Tibial nerve (tissue), 4 donors: ENCODE measurements at regions not wholly inside any gene's neighbourhood (a gene's known extent, or its start where the extent isn't known, plus 50 kb on each side); places are given as distances from the start of the nearest gene placed in this dataset.

ENCODE experiments used
- DNase-seq, 2 donors: peaks; one replicate each; pipeline ENCODE4 v3.0.0-alpha.2; 2019; ENCODE audit warnings: low spot score in 2 of 2
- H3K27ac ChIP-seq, 4 donors: fragments of 200-600 bp; sonication (generic) in 3 of 4; one replicate each; pipeline ENCODE4 v1.5.1; 2017 to 2019; ENCODE audit warnings: mild to moderate bottlenecking in 1 of 4
- H3K27me3 ChIP-seq, 2 donors: fragments of 200-600 bp; sonication (generic) in 1 of 2; one replicate each; pipeline versions ENCODE4 v1.5.1 to v1.6.0; 2017 to 2019
- H3K36me3 ChIP-seq, 3 donors: fragments of 200-600 bp; sonication (generic); one replicate each; pipeline ENCODE4 v1.5.1; 2018 to 2019
- H3K4me1 ChIP-seq, 4 donors: fragments of 200-600 bp; sonication (generic) in 3 of 4; one replicate each; pipeline ENCODE4 v1.5.1; 2017 to 2019
- H3K4me3 ChIP-seq, 4 donors: fragments of 200-600 bp; sonication (generic) in 3 of 4; one replicate each; pipeline ENCODE4 v1.5.1; 2017 to 2019; ENCODE audit warnings: mild to moderate bottlenecking in 1 of 4, moderate library complexity in 1 of 4
- H3K9me3 ChIP-seq, 4 donors: fragments of 200-600 bp; sonication (generic) in 3 of 4; one replicate each; pipeline ENCODE4 v1.5.1; 2017 to 2019
- CTCF ChIP-seq, 5 experiments: fragments of 200-600 bp in 3 of 5; fragments of 450-650 bp in 2 of 5; sonication (generic) in 3 of 5; IDR thresholded peaks; one replicate each; pipeline ENCODE4 v1.5.1; 2016 to 2019; ENCODE audit warnings: antibody characterized with exemption in 5 of 5, mild to moderate bottlenecking in 3 of 5, moderate library complexity in 2 of 5
- EP300 ChIP-seq, 2 donors: sonication (generic); formaldehyde crosslinking; IDR thresholded peaks; one replicate each; pipeline ENCODE4 v1.6.1; 2017; ENCODE audit warnings: antibody characterized with exemption in 2 of 2, mild to moderate bottlenecking in 1 of 2
- POLR2A ChIP-seq, 2 donors: fragments of 450-650 bp; IDR thresholded peaks; one replicate each; pipeline ENCODE4 v1.6.1; 2017; ENCODE audit warnings: antibody characterized with exemption in 2 of 2, mild to moderate bottlenecking in 2 of 2, moderate library complexity in 2 of 2
- WGBS, 2 donors: methylation state at CpG; one replicate each; pipeline ENCODE4 v1.1.5; 2018; 5-methylcytosine and 5-hydroxymethylcytosine counted together

- no peak for DNase-seq
- Histone ChIP-seq H3K4me3 (no peak overlapping the region), H3K36me3 (no peaks in the 10 kb centered on the region), H3K27ac (peak overlapping the region in 3 of 4 donors; percentile 40 to 85 (median 82)), H3K27me3 (no peaks in the 10 kb centered on the region), H3K4me1 (peaks cover 0 to 30% (median 11%) of the 10 kb centered on the region in 4 donors), H3K9me3 (no peaks in the 10 kb centered on the region)
- TF ChIP-seq POLR2A (IDR thresholded peaks at IDR 0.05) (no peak), CTCF (IDR thresholded peaks at IDR 0.05) (no peak), EP300 (IDR thresholded peaks at IDR 0.05) (no peak)
- WGBS, 2 donors = 71 to 72% methylated on average over 4 of the region's 4 CpGs
These were observed 102.3 kb upstream of the TPM1 start for GRCh38 chr15:62940093-62940754.

GRCh38 chr15:62940755-62941361 is 101.7 kb upstream of the TPM1 start:
- peaks cover 0 to 30% (median 11%) of the 10 kb centered on the region in 4 donors for H3K4me1 ChIP-seq
- peak overlapping the region in 3 of 4 donors; percentile 40 to 85 (median 82) for H3K27ac ChIP-seq
- H3K9me3 ChIP-seq = no peaks in the 10 kb centered on the region
- WGBS, 2 donors = 26 to 52% methylated on average over 10 to 11 of the region's 11 CpGs
- peak; percentile 30 to 67 for DNase-seq
- TF ChIP-seq CTCF (IDR thresholded peaks at IDR 0.05) (no peak), EP300 (IDR thresholded peaks at IDR 0.05) (peak in 1 of 2 donors; percentile 82)
- no peaks in the 10 kb centered on the region for H3K36me3 ChIP-seq
- no peak overlapping the region for H3K4me3 ChIP-seq
- no peaks in the 10 kb centered on the region for H3K27me3 ChIP-seq

- Histone ChIP-seq H3K27me3 (no peaks in the 10 kb centered on the region), H3K36me3 (no peaks in the 10 kb centered on the region), H3K9me3 (no peaks in the 10 kb centered on the region), H3K4me1 (peaks cover 0 to 30% (median 11%) of the 10 kb centered on the region in 4 donors), H3K4me3 (no peak overlapping the region), H3K27ac (peak overlapping the region in 2 of 4 donors; percentile 82 to 85)
- TF ChIP-seq CTCF (IDR thresholded peaks at IDR 0.05) = no peak
- no peak for TF ChIP-seq POLR2A (IDR thresholded peaks at IDR 0.05)
- no peak for TF ChIP-seq EP300 (IDR thresholded peaks at IDR 0.05)
- no peak for DNase-seq
These were observed 100.8 kb upstream of the TPM1 start for GRCh38 chr15:62941699-62942098.

GRCh38 chr15:62942428-62942827 is 100.1 kb upstream of the TPM1 start:
- TF ChIP-seq CTCF (IDR thresholded peaks at IDR 0.05) (no peak), EP300 (IDR thresholded peaks at IDR 0.05) (no peak), POLR2A (IDR thresholded peaks at IDR 0.05) (no peak)
- WGBS, 2 donors = 96 to 97% methylated on average over 9 of the region's 9 CpGs

GRCh38 chr15:62945063-62945462 is 97.5 kb upstream of the TPM1 start:
- Histone ChIP-seq H3K4me1 (peaks cover 0 to 22% (median 10%) of the 10 kb centered on the region in 4 donors), H3K4me3 (no peak overlapping the region), H3K36me3 (no peaks in the 10 kb centered on the region), H3K27me3 (no peaks in the 10 kb centered on the region), H3K27ac (no peak overlapping the region), H3K9me3 (no peaks in the 10 kb centered on the region)
- DNase-seq = no peak
- no peak for TF ChIP-seq EP300 (IDR thresholded peaks at IDR 0.05)
- no peak for TF ChIP-seq POLR2A (IDR thresholded peaks at IDR 0.05)
- no peak for TF ChIP-seq CTCF (IDR thresholded peaks at IDR 0.05)
- 87 to 92% methylated on average over 2 of the region's 2 CpGs for WGBS, 2 donors

More at GRCh38 chr15:62942428-62942827, 100.1 kb upstream of the TPM1 start:
- no peak for DNase-seq
- Histone ChIP-seq H3K27ac (no peak overlapping the region), H3K27me3 (no peaks in the 10 kb centered on the region), H3K9me3 (no peaks in the 10 kb centered on the region), H3K36me3 (no peaks in the 10 kb centered on the region), H3K4me1 (peaks cover 0 to 30% (median 11%) of the 10 kb centered on the region in 4 donors), H3K4me3 (no peak overlapping the region)
